ENCODE measurements at regions not wholly inside any gene's neighbourhood (a gene's known extent, or its start where the extent isn't known, plus 50 kb on each side); places are given as distances from the start of the nearest gene placed in this dataset.

DNA sequence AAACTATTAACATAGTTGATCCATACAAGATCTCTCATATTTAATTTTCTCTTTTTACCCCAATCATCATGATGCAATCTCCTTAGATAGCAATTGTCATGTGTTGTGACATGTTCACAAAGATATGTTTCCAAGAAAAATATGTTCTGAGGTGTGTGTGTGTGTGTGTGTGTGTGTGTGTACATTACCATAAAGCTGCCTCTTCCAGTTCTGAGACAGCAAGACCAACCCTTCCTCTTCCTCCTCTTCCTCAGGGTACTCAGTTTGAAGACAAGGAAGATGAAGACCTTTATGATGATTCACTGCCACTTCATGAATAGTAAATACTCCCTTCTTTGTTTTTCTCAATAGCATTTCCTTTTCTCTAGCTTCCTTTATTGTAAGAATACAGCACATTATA lies 303.3 kb upstream of the PRDM9 start:
- TF ChIP-seq BHLHE40 (IDR thresholded peaks at IDR 0.05; ENCODE audit: borderline replicate concordance) (no peak), FOXM1 (IDR thresholded peaks at IDR 0.05; ENCODE audit: borderline replicate concordance) (no peak), ARNT (IDR thresholded peaks at IDR 0.05) (no peak), CTBP1 (IDR thresholded peaks at IDR 0.05; ENCODE audit: borderline replicate concordance) (no peak), SP1 (IDR thresholded peaks at IDR 0.05) (no peak), ZNF384 (IDR thresholded peaks at IDR 0.05) (no peak), SUZ12 (IDR thresholded peaks at IDR 0.05) (no peak), ELF4 (IDR thresholded peaks at IDR 0.05) (no peak)
- TF ChIP-seq, protein P1, sequence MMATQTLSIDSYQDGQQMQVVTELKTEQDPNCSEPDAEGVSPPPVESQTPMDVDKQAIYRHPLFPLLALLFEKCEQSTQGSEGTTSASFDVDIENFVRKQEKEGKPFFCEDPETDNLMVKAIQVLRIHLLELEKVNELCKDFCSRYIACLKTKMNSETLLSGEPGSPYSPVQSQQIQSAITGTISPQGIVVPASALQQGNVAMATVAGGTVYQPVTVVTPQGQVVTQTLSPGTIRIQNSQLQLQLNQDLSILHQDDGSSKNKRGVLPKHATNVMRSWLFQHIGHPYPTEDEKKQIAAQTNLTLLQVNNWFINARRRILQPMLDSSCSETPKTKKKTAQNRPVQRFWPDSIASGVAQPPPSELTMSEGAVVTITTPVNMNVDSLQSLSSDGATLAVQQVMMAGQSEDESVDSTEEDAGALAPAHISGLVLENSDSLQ (IDR thresholded peaks at IDR 0.05) = no peak

Data from HEK293T (cell line).